ENCODE measurements at regions not wholly inside any gene's neighbourhood (a gene's known extent, or its start where the extent isn't known, plus 50 kb on each side); places are given as distances from the start of the nearest gene placed in this dataset.

- DNase-seq (peak in 1 of 5 donors; percentile 8), FAIRE-seq (no peak)
- TF ChIP-seq CTCF (IDR thresholded peaks at IDR 0.05; ENCODE audit: borderline replicate concordance, extremely low read depth, insufficient read depth) = no peak
- no peaks in the 10 kb centered on the region for H3K36me3 ChIP-seq (ENCODE audit: control insufficient read depth in 2 of 3, insufficient read depth in 3 of 3, low read length in 3 of 3)
- H3K9me3 ChIP-seq (ENCODE audit: control insufficient read depth in 2 of 3, insufficient read depth in 1 of 3, low read length in 3 of 3) = no peaks in the 10 kb centered on the region
- H3K27ac ChIP-seq (ENCODE audit: low read depth in 2 of 2, low read length in 2 of 2) = no peak overlapping the region
- H3K4me1 ChIP-seq (ENCODE audit: control insufficient read depth in 2 of 3, insufficient read depth in 2 of 3, low read depth in 1 of 3, low read length in 3 of 3) = no peaks in the 10 kb centered on the region
- no peak overlapping the region for H3K9ac ChIP-seq (ENCODE audit: low read length in 3 of 3)
- no peak overlapping the region for H3K4me3 ChIP-seq (ENCODE audit: low read length in 3 of 3)
- H3K27me3 ChIP-seq (ENCODE audit: control insufficient read depth, insufficient read depth, low read length) = peaks cover 3% of the 10 kb centered on the region
- intact Hi-C loops (cut with DNase I) = no loop called here
These were observed 84.4 kb upstream of the CISTR start for GRCh38 chr12:53836119-53836655.

GRCh38 chr12:53838978-53839377 lies 87.2 kb upstream of the CISTR start:
- no peak for FAIRE-seq
- Histone ChIP-seq H3K4me1 (ENCODE audit: control insufficient read depth in 2 of 3, insufficient read depth in 2 of 3, low read depth in 1 of 3, low read length in 3 of 3) (no peaks in the 10 kb centered on the region), H3K27me3 (ENCODE audit: control insufficient read depth, insufficient read depth, low read length) (peaks cover 3% of the 10 kb centered on the region), H3K4me3 (ENCODE audit: low read length in 3 of 3) (no peak overlapping the region), H3K9ac (ENCODE audit: low read length in 3 of 3) (no peak overlapping the region), H3K27ac (ENCODE audit: low read depth in 2 of 2, low read length in 2 of 2) (no peak overlapping the region), H3K9me3 (ENCODE audit: control insufficient read depth in 2 of 3, insufficient read depth in 1 of 3, low read length in 3 of 3) (no peaks in the 10 kb centered on the region), H3K36me3 (ENCODE audit: control insufficient read depth in 2 of 3, insufficient read depth in 3 of 3, low read length in 3 of 3) (no peaks in the 10 kb centered on the region)
- no peak for TF ChIP-seq CTCF (IDR thresholded peaks at IDR 0.05; ENCODE audit: borderline replicate concordance, extremely low read depth, insufficient read depth)
- DNase-seq = no peak
- intact Hi-C loops (cut with DNase I) = no loop called here

GRCh38 chr12:53840316-53840715 lies 88.5 kb upstream of the CISTR start:
- no peak overlapping the region for H3K27ac ChIP-seq (ENCODE audit: low read depth in 2 of 2, low read length in 2 of 2)
- H3K4me1 ChIP-seq (ENCODE audit: control insufficient read depth in 2 of 3, insufficient read depth in 2 of 3, low read depth in 1 of 3, low read length in 3 of 3) = no peaks in the 10 kb centered on the region
- H3K9ac ChIP-seq (ENCODE audit: low read length in 3 of 3) = no peak overlapping the region
- no peaks in the 10 kb centered on the region for H3K9me3 ChIP-seq (ENCODE audit: control insufficient read depth in 2 of 3, insufficient read depth in 1 of 3, low read length in 3 of 3)
- no peaks in the 10 kb centered on the region for H3K27me3 ChIP-seq (ENCODE audit: control insufficient read depth, insufficient read depth, low read length)
- intact Hi-C loops (cut with DNase I) = no loop called here
- no peak for TF ChIP-seq CTCF (IDR thresholded peaks at IDR 0.05; ENCODE audit: borderline replicate concordance, extremely low read depth, insufficient read depth)
- H3K4me3 ChIP-seq (ENCODE audit: low read length in 3 of 3) = no peak overlapping the region
- FAIRE-seq = no peak
- H3K36me3 ChIP-seq (ENCODE audit: control insufficient read depth in 2 of 3, insufficient read depth in 3 of 3, low read length in 3 of 3) = no peaks in the 10 kb centered on the region
- DNase-seq = no peak

GRCh38 chr12:53842686-53843085 lies 90.9 kb upstream of the CISTR start:
- no peak for DNase-seq
- Histone ChIP-seq H3K4me1 (ENCODE audit: control insufficient read depth in 2 of 3, insufficient read depth in 2 of 3, low read depth in 1 of 3, low read length in 3 of 3) (no peaks in the 10 kb centered on the region), H3K9me3 (ENCODE audit: control insufficient read depth in 2 of 3, insufficient read depth in 1 of 3, low read length in 3 of 3) (no peaks in the 10 kb centered on the region), H3K36me3 (ENCODE audit: control insufficient read depth in 2 of 3, insufficient read depth in 3 of 3, low read length in 3 of 3) (no peaks in the 10 kb centered on the region), H3K4me3 (ENCODE audit: low read length in 3 of 3) (no peak overlapping the region), H3K9ac (ENCODE audit: low read length in 3 of 3) (no peak overlapping the region), H3K27me3 (ENCODE audit: control insufficient read depth, insufficient read depth, low read length) (no peaks in the 10 kb centered on the region), H3K27ac (ENCODE audit: low read depth in 2 of 2, low read length in 2 of 2) (no peak overlapping the region)
- intact Hi-C loops (cut with DNase I) = no loop called here
- no peak for FAIRE-seq
- TF ChIP-seq CTCF (IDR thresholded peaks at IDR 0.05; ENCODE audit: borderline replicate concordance, extremely low read depth, insufficient read depth) = no peak

Measured in kidney (tissue), 13 donors.